Fibroblast of the aortic adventitia (primary cell): ENCODE measurements at regions not wholly inside any gene's neighbourhood (a gene's known extent, or its start where the extent isn't known, plus 50 kb on each side); places are given as distances from the start of the nearest gene placed in this dataset.
"Not testable (repeated sequence)": the region's sequence is repeated elsewhere in the genome, so short reads cannot be mapped to it uniquely, and the experiment has no call there.

Experiments
- DNase-seq: peaks from one replicate; pipeline ENCODE4 v3.0.0-alpha.2; 2010; ENCODE audit warnings: low read depth
- H3K4me3 ChIP-seq: 2 replicates; pipeline ENCODE4 v1.5.1; 2011; ENCODE audit warnings: low read depth, mild to moderate bottlenecking, control low read depth, low read length, moderate library complexity
- CTCF ChIP-seq: IDR thresholded peaks from 2 replicates; pipeline ENCODE4 v1.5.1; 2011; ENCODE audit warnings: mild to moderate bottlenecking, low read length, control low read depth, inconsistent platforms; ENCODE audit not compliant: insufficient read depth

- no peak for TF ChIP-seq CTCF
- DNase-seq = no peak
- no peak overlapping the region for H3K4me3 ChIP-seq
Observed at GRCh38 chr9:126183266-126183665, 143.4 kb upstream of the MVB12B start.

- H3K4me3 ChIP-seq, DNase-seq: not testable (repeated sequence)
Observed at GRCh38 chr9:126190994-126191393, 135.6 kb upstream of the MVB12B start.

- no peak for TF ChIP-seq CTCF
Observed at GRCh38 chr9:126198854-126199253, 127.8 kb upstream of the MVB12B start.

GRCh38 chr9:126203313-126203712, 123.3 kb upstream of the MVB12B start:
- no peak for DNase-seq
- H3K4me3 ChIP-seq = no peak overlapping the region
- TF ChIP-seq CTCF = no peak

More at GRCh38 chr9:126198854-126199253, 127.8 kb upstream of the MVB12B start:
- no peak overlapping the region for H3K4me3 ChIP-seq
- DNase-seq = no peak

- DNase-seq = no peak
- no peak for TF ChIP-seq CTCF
- no peak overlapping the region for H3K4me3 ChIP-seq
Observed at GRCh38 chr9:126204197-126204596, 122.4 kb upstream of the MVB12B start.

GRCh38 chr9:126204708-126205225, 121.9 kb upstream of the MVB12B start:
- no peak overlapping the region for H3K4me3 ChIP-seq
- DNase-seq = no peak
- TF ChIP-seq CTCF = no peak

- DNase-seq = no peak
- H3K4me3 ChIP-seq = no peak overlapping the region
- TF ChIP-seq CTCF = no peak
Observed at GRCh38 chr9:126205265-126205664, 121.4 kb upstream of the MVB12B start.
